Gastrocnemius medialis (tissue), 4 donors: ENCODE measurements at regions not wholly inside any gene's neighbourhood (a gene's known extent, or its start where the extent isn't known, plus 50 kb on each side); places are given as distances from the start of the nearest gene placed in this dataset.

ENCODE experiments used
- ATAC-seq, 2 donors: fragments of 150-250 bp; one replicate each; pipeline ENCODE4 v1.9.1; 2016
- DNase-seq, 2 donors: peaks; one replicate each; pipeline ENCODE4 v3.0.0-alpha.2; 2019
- H3K27ac ChIP-seq, 4 donors: fragments of 200-600 bp; sonication (generic); 1 replicate in 1 of 4; 2 replicates in 3 of 4; pipeline ENCODE4 v1.5.1; 2016 to 2018; ENCODE audit warnings: mild to moderate bottlenecking in 2 of 4, moderate library complexity in 1 of 4
- H3K27me3 ChIP-seq, 3 donors: fragments of 200-600 bp; sonication (generic) in 2 of 3; 1 replicate in 1 of 3; 2 replicates in 2 of 3; pipeline versions ENCODE4 v1.5.1 to v1.6.0; 2016 to 2019; ENCODE audit warnings: mild to moderate bottlenecking in 1 of 3, moderate library complexity in 1 of 3
- H3K36me3 ChIP-seq, 2 donors: fragments of 200-600 bp; sonication (generic) in 1 of 2; one replicate each; pipeline ENCODE4 v1.5.1; 2017 to 2018
- H3K4me1 ChIP-seq, 2 donors: fragments of 200-600 bp; sonication (generic) in 1 of 2; one replicate each; pipeline ENCODE4 v1.5.1; 2016 to 2017; ENCODE audit warnings: mild to moderate bottlenecking in 2 of 2
- H3K4me3 ChIP-seq, 4 donors: fragments of 200-600 bp; sonication (generic) in 3 of 4; 1 replicate in 1 of 4; 2 replicates in 3 of 4; pipeline ENCODE4 v1.5.1; 2016 to 2019; ENCODE audit warnings: mild to moderate bottlenecking in 2 of 4
- H3K9me3 ChIP-seq, 3 donors: fragments of 200-600 bp; sonication (generic) in 2 of 3; 1 replicate in 1 of 3; 2 replicates in 2 of 3; pipeline ENCODE4 v1.5.1; 2016 to 2019
- POLR2A ChIP-seq, 2 donors: fragments of 450-650 bp; IDR thresholded peaks; one replicate each; pipeline ENCODE4 v1.6.1; 2017; ENCODE audit warnings: antibody characterized with exemption in 2 of 2, mild to moderate bottlenecking in 2 of 2, moderate library complexity in 2 of 2
- in situ Hi-C, 4 donors: fragments of 200-750 bp; cut with MboI; loops; one replicate each; pipeline versions ENCODE4 v1.15.0 to v1.8.0; 2017; ENCODE audit warnings: low sequenced_read_pairs in 4 of 4
- intact Hi-C: fragments of 100-400 bp; cut with DNase I; formaldehyde crosslinking; loops from one replicate; pipeline ENCODE4 v1.15.1; 2023; ENCODE audit warnings: low total_unique reads
- TF ChIP-seq, protein P1 (sequence below), 5 experiments: fragments of 450-650 bp in 3 of 5; fragments of 200-600 bp in 2 of 5; sonication (generic) in 2 of 5; IDR thresholded peaks in 4 of 5; conservative IDR thresholded peaks in 1 of 5; 1 replicate in 4 of 5; 2 replicates in 1 of 5; pipeline ENCODE4 v1.5.1; 2016 to 2019; ENCODE audit warnings: antibody characterized with exemption in 5 of 5, mild to moderate bottlenecking in 3 of 5, moderate library complexity in 3 of 5

DNA sequence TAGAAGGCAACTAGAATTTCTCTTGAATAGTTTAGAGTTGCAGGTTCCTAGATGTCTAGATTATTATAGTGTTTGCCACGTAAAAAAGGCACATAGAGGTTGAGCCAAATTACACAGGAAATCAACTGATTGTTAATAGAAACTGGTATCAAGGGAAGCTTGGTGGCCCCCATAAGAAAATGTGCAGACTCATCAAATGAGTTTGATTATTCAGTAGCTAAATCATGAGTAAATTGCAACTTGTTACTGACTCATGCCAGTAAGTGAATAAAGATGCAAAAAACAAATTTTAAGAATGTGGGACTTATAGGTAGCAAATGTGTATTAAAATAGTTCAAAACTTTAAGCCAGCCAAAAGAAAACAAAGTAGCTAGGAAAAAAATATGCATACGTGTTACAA is 1078.9 kb upstream of the CDH9 start:
- DNase-seq (no peak), ATAC-seq (no peak)
- intact Hi-C loops: no loop called here
- H3K36me3 ChIP-seq: no peaks in the 10 kb centered on the region
- H3K4me1 ChIP-seq: no peaks in the 10 kb centered on the region
- no peaks in the 10 kb centered on the region for H3K9me3 ChIP-seq
- TF ChIP-seq POLR2A (IDR thresholded peaks at IDR 0.05): no peak
- H3K27me3 ChIP-seq: no peaks in the 10 kb centered on the region
- H3K4me3 ChIP-seq: no peak overlapping the region
- in situ Hi-C loops: no loop called here
- no peak overlapping the region for H3K27ac ChIP-seq

DNA sequence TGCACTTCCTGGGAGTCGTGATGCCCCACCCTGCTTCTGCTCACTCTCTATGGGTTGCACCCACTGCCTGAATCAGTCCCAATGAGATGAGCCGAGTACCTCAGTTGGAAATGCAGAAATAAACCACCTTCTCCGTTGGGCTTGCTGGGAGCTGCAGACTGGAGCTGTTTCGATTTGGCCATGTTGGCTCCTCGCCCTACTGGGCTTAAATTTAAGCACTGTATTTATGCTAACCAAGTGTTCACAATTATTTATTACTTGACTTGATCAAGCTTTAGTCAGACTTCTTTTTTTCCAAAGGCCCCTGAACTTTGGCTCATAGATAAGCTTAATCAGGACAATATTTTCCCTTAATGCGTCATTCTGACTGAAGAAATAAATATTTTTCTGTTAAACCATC is 1072.4 kb upstream of the CDH9 start:
- ATAC-seq: no peak
- intact Hi-C loops: no loop called here
- in situ Hi-C loops: no loop called here

GRCh38 chr5:28104080-28104479 is 1065.7 kb upstream of the CDH9 start:
- no peak overlapping the region for H3K4me3 ChIP-seq
- H3K4me1 ChIP-seq: no peaks in the 10 kb centered on the region
- H3K36me3 ChIP-seq: no peaks in the 10 kb centered on the region
- no peaks in the 10 kb centered on the region for H3K9me3 ChIP-seq
- intact Hi-C loops: no loop called here
- ATAC-seq: no peak
- no peak for DNase-seq
- H3K27me3 ChIP-seq: no peaks in the 10 kb centered on the region
- no peak overlapping the region for H3K27ac ChIP-seq
- TF ChIP-seq, protein P1, sequence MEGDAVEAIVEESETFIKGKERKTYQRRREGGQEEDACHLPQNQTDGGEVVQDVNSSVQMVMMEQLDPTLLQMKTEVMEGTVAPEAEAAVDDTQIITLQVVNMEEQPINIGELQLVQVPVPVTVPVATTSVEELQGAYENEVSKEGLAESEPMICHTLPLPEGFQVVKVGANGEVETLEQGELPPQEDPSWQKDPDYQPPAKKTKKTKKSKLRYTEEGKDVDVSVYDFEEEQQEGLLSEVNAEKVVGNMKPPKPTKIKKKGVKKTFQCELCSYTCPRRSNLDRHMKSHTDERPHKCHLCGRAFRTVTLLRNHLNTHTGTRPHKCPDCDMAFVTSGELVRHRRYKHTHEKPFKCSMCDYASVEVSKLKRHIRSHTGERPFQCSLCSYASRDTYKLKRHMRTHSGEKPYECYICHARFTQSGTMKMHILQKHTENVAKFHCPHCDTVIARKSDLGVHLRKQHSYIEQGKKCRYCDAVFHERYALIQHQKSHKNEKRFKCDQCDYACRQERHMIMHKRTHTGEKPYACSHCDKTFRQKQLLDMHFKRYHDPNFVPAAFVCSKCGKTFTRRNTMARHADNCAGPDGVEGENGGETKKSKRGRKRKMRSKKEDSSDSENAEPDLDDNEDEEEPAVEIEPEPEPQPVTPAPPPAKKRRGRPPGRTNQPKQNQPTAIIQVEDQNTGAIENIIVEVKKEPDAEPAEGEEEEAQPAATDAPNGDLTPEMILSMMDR (IDR thresholded peaks at IDR 0.05 in 4 of 5, conservative IDR thresholded peaks at IDR 0.05 in 1 of 5): no peak
- no peak for TF ChIP-seq POLR2A (IDR thresholded peaks at IDR 0.05)
- in situ Hi-C loops: no loop called here

More for the DNA sequence above, 1072.4 kb upstream of the CDH9 start:
- no peak for DNase-seq
- no peak overlapping the region for H3K4me3 ChIP-seq
- no peaks in the 10 kb centered on the region for H3K9me3 ChIP-seq
- no peaks in the 10 kb centered on the region for H3K36me3 ChIP-seq
- H3K4me1 ChIP-seq: no peaks in the 10 kb centered on the region
- no peaks in the 10 kb centered on the region for H3K27me3 ChIP-seq
- TF ChIP-seq, protein P1 (IDR thresholded peaks at IDR 0.05 in 4 of 5, conservative IDR thresholded peaks at IDR 0.05 in 1 of 5): no peak
- TF ChIP-seq POLR2A (IDR thresholded peaks at IDR 0.05): no peak
- no peak overlapping the region for H3K27ac ChIP-seq

GRCh38 chr5:28084069-28084468 is 1045.7 kb upstream of the CDH9 start:
- intact Hi-C loops (no loop called here), in situ Hi-C loops (no loop called here)
- H3K4me3 ChIP-seq: no peak overlapping the region
- DNase-seq (no peak), ATAC-seq (no peak)
- H3K4me1 ChIP-seq: no peaks in the 10 kb centered on the region
- H3K27ac ChIP-seq: no peak overlapping the region
- peaks cover 0 to 2% (median 0%) of the 10 kb centered on the region in 3 donors for H3K9me3 ChIP-seq
- no peaks in the 10 kb centered on the region for H3K27me3 ChIP-seq
- TF ChIP-seq, protein P1 (IDR thresholded peaks at IDR 0.05 in 4 of 5, conservative IDR thresholded peaks at IDR 0.05 in 1 of 5): no peak
- TF ChIP-seq POLR2A (IDR thresholded peaks at IDR 0.05): no peak
- no peaks in the 10 kb centered on the region for H3K36me3 ChIP-seq

DNA sequence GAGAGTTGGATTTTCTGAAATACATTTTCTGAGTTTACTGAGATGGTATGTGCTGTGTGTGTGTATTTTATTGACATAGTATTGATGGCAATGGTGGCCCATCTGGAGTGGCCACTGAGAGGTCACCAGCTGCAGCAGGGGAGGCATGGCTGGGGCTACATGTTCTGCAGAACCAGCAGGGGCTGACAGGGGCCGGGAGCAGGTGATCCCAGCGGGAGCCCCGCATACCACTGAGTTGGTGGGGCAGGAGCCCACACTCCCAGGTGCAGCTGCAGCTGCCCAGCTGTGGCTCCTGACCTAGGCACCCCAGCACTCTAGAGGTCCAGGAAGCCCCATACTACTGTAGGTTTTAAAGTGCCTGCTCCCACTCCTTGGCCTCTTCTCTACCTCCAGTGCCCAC is 1044.2 kb upstream of the CDH9 start:
- Histone ChIP-seq H3K36me3 (no peaks in the 10 kb centered on the region), H3K4me3 (no peak overlapping the region), H3K27ac (no peak overlapping the region), H3K4me1 (no peaks in the 10 kb centered on the region), H3K9me3 (peaks cover 0 to 2% (median 0%) of the 10 kb centered on the region in 3 donors), H3K27me3 (no peaks in the 10 kb centered on the region)
- in situ Hi-C loops: no loop called here
- ATAC-seq (no peak), DNase-seq (no peak)
- no peak for TF ChIP-seq POLR2A (IDR thresholded peaks at IDR 0.05)
- TF ChIP-seq, protein P1 (IDR thresholded peaks at IDR 0.05 in 4 of 5, conservative IDR thresholded peaks at IDR 0.05 in 1 of 5): no peak
- intact Hi-C loops: no loop called here
